Pancreas (tissue), 10 donors: ENCODE measurements at regions not wholly inside any gene's neighbourhood (a gene's known extent, or its start where the extent isn't known, plus 50 kb on each side); places are given as distances from the start of the nearest gene placed in this dataset.
"Not testable (repeated sequence)": the region's sequence is repeated elsewhere in the genome, so short reads cannot be mapped to it uniquely, and the experiment has no call there.

Source experiments
- ATAC-seq, 4 donors: fragments of 200-7000 bp; cut with Tn5 transposase; one replicate each; pipeline versions ENCODE4 v1.8.0 to v1.9.1; 2020; ENCODE audit warnings: mild to moderate bottlenecking in 4 of 4, moderate library complexity in 4 of 4
- DNase-seq, 6 donors: peaks; one replicate each; pipeline ENCODE4 v3.0.0-alpha.2; 2020
- FAIRE-seq: peaks from 2 replicates; lab custom pipeline; 2012; peaks lifted over from hg19 to GRCh38; lab: Jason Lieb, UNC
- H3K27ac ChIP-seq, 4 donors: fragments of 200-600 bp; sonication (generic); 1 replicate in 3 of 4; 2 replicates in 1 of 4; pipeline versions ENCODE4 v1.5.0 to v1.8.0; 2020
- H3K27me3 ChIP-seq, 4 donors: fragments of 200-600 bp; one replicate each; pipeline ENCODE4 v1.8.0; 2021
- H3K36me3 ChIP-seq, 3 donors: fragments of 200-600 bp; sonication (generic) in 1 of 3; one replicate each; pipeline versions ENCODE4 v1.5.0 to v1.8.0; 2020 to 2021
- H3K4me1 ChIP-seq, 3 donors: fragments of 200-600 bp; one replicate each; pipeline ENCODE4 v1.8.0; 2021
- H3K4me3 ChIP-seq, 4 donors: fragments of 200-600 bp; sonication (generic) in 2 of 4; one replicate each; pipeline versions ENCODE4 v1.5.0 to v1.8.0; 2020 to 2021
- H3K9me3 ChIP-seq, 4 donors: fragments of 200-600 bp; one replicate each; pipeline ENCODE4 v1.8.0; 2021
- CTCF ChIP-seq, 4 donors: fragments of 200-600 bp; sonication (generic) in 3 of 4; IDR thresholded peaks; one replicate each; pipeline versions ENCODE4 v1.5.0 to v1.8.0; 2021; ENCODE audit warnings: antibody characterized with exemption in 4 of 4
- WGBS, 2 donors: extraction: QIAGEN DNeasy Blood & Tissue Kit; methylation state at CpG; one replicate each; pipeline ENCODE4 v1.1.7; 2013; 5-methylcytosine and 5-hydroxymethylcytosine counted together
- intact Hi-C, 3 donors: fragments of 100-400 bp; cut with DNase I; formaldehyde crosslinking; loops; one replicate each; pipeline versions ENCODE4 v1.11.1 to v1.14.2; 2022
- donor health status: healthy with polysubstance abuse.
- donor health status: DM: no; HTN: no; CAD: no; lungs with moderate emphysema.
- donor health status: DM: no; HTN: no; CAD: no.
- donor health status: control.
- donor health status: control.
- donor health status: Bipolar disorder and iron deficiency.
- donor health status: DM: yes; HTN: yes; CAD: no.
- donor health status: DM: no; HTN: no; CAD: no.
- donor health status: DM: no; HTN: no; CAD: no.
- donor health status: DM: yes; HTN: yes; CAD: no.

- DNase-seq: no peak
- no peak for TF ChIP-seq CTCF (IDR thresholded peaks at IDR 0.05)
- WGBS, 2 donors: 71 to 80% methylated on average over 10 of the region's 10 CpGs
- no peak overlapping the region for H3K4me3 ChIP-seq
- no peak overlapping the region for H3K27ac ChIP-seq
- no peak for FAIRE-seq
- no peaks in the 10 kb centered on the region for H3K4me1 ChIP-seq
- H3K36me3 ChIP-seq: no peaks in the 10 kb centered on the region
- no peak for ATAC-seq
- no peaks in the 10 kb centered on the region for H3K9me3 ChIP-seq
- intact Hi-C loops: no loop called here
- no peaks in the 10 kb centered on the region for H3K27me3 ChIP-seq
Observed at GRCh38 chr1:30132602-30133286, 590.6 kb downstream of the MATN1 start.

GRCh38 chr1:30130566-30130965 lies 592.8 kb downstream of the MATN1 start:
- H3K4me3 ChIP-seq, H3K27ac ChIP-seq, H3K27me3 ChIP-seq, DNase-seq, intact Hi-C loops, H3K4me1 ChIP-seq, H3K36me3 ChIP-seq, FAIRE-seq, H3K9me3 ChIP-seq: not testable (repeated sequence)
- peak in 2 of 4 donors; percentile 35 to 37 for ATAC-seq
- 56 to 76% methylated on average over 2 of the region's 2 CpGs for WGBS, 2 donors

GRCh38 chr1:30130099-30130498 lies 593.3 kb downstream of the MATN1 start:
- no peak for ATAC-seq
- 60 to 72% methylated on average over 4 of the region's 4 CpGs for WGBS, 2 donors
- no peaks in the 10 kb centered on the region for H3K9me3 ChIP-seq
- no peaks in the 10 kb centered on the region for H3K27me3 ChIP-seq
- no peak for TF ChIP-seq CTCF (IDR thresholded peaks at IDR 0.05)
- no peak overlapping the region for H3K27ac ChIP-seq
- intact Hi-C loops: no loop called here
- no peak overlapping the region for H3K4me3 ChIP-seq
- H3K4me1 ChIP-seq: no peaks in the 10 kb centered on the region
- no peaks in the 10 kb centered on the region for H3K36me3 ChIP-seq
- FAIRE-seq: no peak
- no peak for DNase-seq

- no peak for DNase-seq
- no peaks in the 10 kb centered on the region for H3K36me3 ChIP-seq
- no peaks in the 10 kb centered on the region for H3K4me1 ChIP-seq
- no peaks in the 10 kb centered on the region for H3K27me3 ChIP-seq
- TF ChIP-seq CTCF (IDR thresholded peaks at IDR 0.05): no peak
- no peak for FAIRE-seq
- no peak for ATAC-seq
- H3K27ac ChIP-seq: no peak overlapping the region
- WGBS, 2 donors: 60 to 63% methylated on average over 11 of the region's 11 CpGs
- H3K4me3 ChIP-seq: no peak overlapping the region
- H3K9me3 ChIP-seq: no peaks in the 10 kb centered on the region
- intact Hi-C loops: no loop called here
Observed at GRCh38 chr1:30129421-30130055, 593.8 kb downstream of the MATN1 start.

- ATAC-seq (no peak), FAIRE-seq (no peak), DNase-seq (no peak)
- Histone ChIP-seq H3K27ac (no peak overlapping the region), H3K9me3 (no peaks in the 10 kb centered on the region), H3K27me3 (no peaks in the 10 kb centered on the region), H3K4me3 (no peak overlapping the region), H3K4me1 (no peaks in the 10 kb centered on the region), H3K36me3 (no peaks in the 10 kb centered on the region)
- intact Hi-C loops: no loop called here
- TF ChIP-seq CTCF (IDR thresholded peaks at IDR 0.05): no peak
- 24 to 37% methylated on average over 7 of the region's 7 CpGs for WGBS, 2 donors
Observed at GRCh38 chr1:30129001-30129408, 594.4 kb downstream of the MATN1 start.
